HepG2 (cell line): ENCODE measurements at regions not wholly inside any gene's neighbourhood (a gene's known extent, or its start where the extent isn't known, plus 50 kb on each side); places are given as distances from the start of the nearest gene placed in this dataset.

Experiments used
- EP300 ChIP-seq, 3 experiments: sonication (generic) in 1 of 3; formaldehyde crosslinking in 1 of 3; IDR thresholded peaks; 2 replicates each; pipeline versions ENCODE4 v1.5.1 to v1.6.1; 2011 to 2020; ENCODE audit warnings: low read depth in 2 of 3, low read length in 2 of 3, borderline replicate concordance in 1 of 3, improper control_type of control experiment in 1 of 3, mild to moderate bottlenecking in 1 of 3, missing genetic modification reagents in 1 of 3, moderate library complexity in 1 of 3
- POLR2A ChIP-seq, 2 experiments: IDR thresholded peaks; 2 replicates each; pipeline ENCODE4 v1.6.1; 2011; ENCODE audit warnings: low read depth in 2 of 2, low read length in 2 of 2, mild to moderate bottlenecking in 1 of 2, moderate library complexity in 1 of 2; ENCODE audit not compliant: insufficient read depth in 1 of 2
- SIN3A ChIP-seq: IDR thresholded peaks from 2 replicates; pipeline ENCODE4 v1.6.1; 2011; ENCODE audit warnings: low read depth, mild to moderate bottlenecking, control low read depth, low read length, borderline replicate concordance
- SMC3 ChIP-seq: IDR thresholded peaks from 2 replicates; pipeline ENCODE4 v1.6.1; 2011; ENCODE audit warnings: low read length, improper control_type of control experiment
- TOPORS ChIP-seq: sonication (generic); formaldehyde crosslinking; IDR thresholded peaks from 2 replicates; pipeline ENCODE4 v1.8.0; 2023; ENCODE audit warnings: mild to moderate bottlenecking, missing genetic modification reagents
- ZBTB3 ChIP-seq: sonication (generic); formaldehyde crosslinking; IDR thresholded peaks from 2 replicates; pipeline ENCODE4 v1.4.0; 2020; ENCODE audit warnings: low read depth, mild to moderate bottlenecking, moderate library complexity, missing genetic modification reagents, borderline replicate concordance
- ZNF205 ChIP-seq: IDR thresholded peaks from 2 replicates; pipeline ENCODE4 v1.6.1; 2018; ENCODE audit warnings: missing biosample characterization, missing genetic modification reagents
- ZNF24 ChIP-seq: fragments of 450-650 bp; IDR thresholded peaks from 2 replicates; pipeline ENCODE4 v1.6.1; 2017; ENCODE audit warnings: antibody characterized with exemption, mild to moderate bottlenecking
- ZNF251 ChIP-seq: sonication (generic); formaldehyde crosslinking; IDR thresholded peaks from 2 replicates; pipeline ENCODE4 v1.9.0; 2021; ENCODE audit warnings: mild to moderate bottlenecking, missing genetic modification reagents
- ZNF556 ChIP-seq: sonication (generic); formaldehyde crosslinking; IDR thresholded peaks from 2 replicates; pipeline ENCODE4 v1.4.0; 2020; ENCODE audit warnings: mild to moderate bottlenecking, missing genetic modification reagents, borderline replicate concordance
- TF ChIP-seq, protein P1 (sequence below): sonication (generic); formaldehyde crosslinking; IDR thresholded peaks from 2 replicates; pipeline ENCODE4 v1.4.0; 2020; ENCODE audit warnings: missing genetic modification reagents
- TF ChIP-seq, protein P2 (sequence below): sonication (generic); formaldehyde crosslinking; IDR thresholded peaks from 2 replicates; pipeline ENCODE4 v1.5.0; 2020; ENCODE audit warnings: mild to moderate bottlenecking, missing genetic modification reagents, moderate library complexity

DNA sequence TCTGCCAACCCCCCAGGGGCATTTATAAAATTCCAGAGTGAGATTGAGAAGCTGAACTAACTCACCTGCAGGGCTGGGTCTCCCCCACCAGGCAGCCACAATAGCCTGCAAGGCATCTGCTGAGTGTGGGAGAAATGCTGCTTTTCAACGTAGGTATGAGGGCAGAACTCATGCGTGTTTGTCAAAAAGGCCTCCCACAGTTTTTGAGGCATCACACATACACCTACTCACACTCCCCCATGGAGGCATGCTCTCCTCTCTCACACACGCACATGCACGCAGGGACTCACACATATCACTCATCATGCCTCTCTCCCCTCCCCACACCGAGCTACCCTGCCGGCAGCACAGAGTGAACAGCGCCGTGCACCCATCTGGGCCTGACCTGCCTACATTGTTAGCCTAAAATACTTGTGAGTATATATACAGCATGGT, 390.5 kb downstream of the FGF9 start:
- no peak for TF ChIP-seq ZNF205 (CRISPR knock-in tag)
- no peak for TF ChIP-seq ZNF251 (CRISPR knock-in tag)
- TF ChIP-seq, protein P1, sequence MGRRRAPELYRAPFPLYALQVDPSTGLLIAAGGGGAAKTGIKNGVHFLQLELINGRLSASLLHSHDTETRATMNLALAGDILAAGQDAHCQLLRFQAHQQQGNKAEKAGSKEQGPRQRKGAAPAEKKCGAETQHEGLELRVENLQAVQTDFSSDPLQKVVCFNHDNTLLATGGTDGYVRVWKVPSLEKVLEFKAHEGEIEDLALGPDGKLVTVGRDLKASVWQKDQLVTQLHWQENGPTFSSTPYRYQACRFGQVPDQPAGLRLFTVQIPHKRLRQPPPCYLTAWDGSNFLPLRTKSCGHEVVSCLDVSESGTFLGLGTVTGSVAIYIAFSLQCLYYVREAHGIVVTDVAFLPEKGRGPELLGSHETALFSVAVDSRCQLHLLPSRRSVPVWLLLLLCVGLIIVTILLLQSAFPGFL: no peak
- TF ChIP-seq ZNF24: no peak
- no peak for TF ChIP-seq SMC3
- no peak for TF ChIP-seq POLR2A (IDR thresholded peaks at IDR 0.05; ENCODE audit: insufficient read depth in 1 of 2, low read depth in 2 of 2, low read length in 2 of 2)
- TF ChIP-seq TOPORS (CRISPR knock-in tag): no peak
- TF ChIP-seq EP300 (IDR thresholded peaks at IDR 0.05; ENCODE audit: low read depth in 2 of 2, low read length in 2 of 2): no peak
- TF ChIP-seq EP300 (CRISPR knock-in tag; IDR thresholded peaks at IDR 0.05; ENCODE audit: borderline replicate concordance): no peak
- TF ChIP-seq, protein P2, sequence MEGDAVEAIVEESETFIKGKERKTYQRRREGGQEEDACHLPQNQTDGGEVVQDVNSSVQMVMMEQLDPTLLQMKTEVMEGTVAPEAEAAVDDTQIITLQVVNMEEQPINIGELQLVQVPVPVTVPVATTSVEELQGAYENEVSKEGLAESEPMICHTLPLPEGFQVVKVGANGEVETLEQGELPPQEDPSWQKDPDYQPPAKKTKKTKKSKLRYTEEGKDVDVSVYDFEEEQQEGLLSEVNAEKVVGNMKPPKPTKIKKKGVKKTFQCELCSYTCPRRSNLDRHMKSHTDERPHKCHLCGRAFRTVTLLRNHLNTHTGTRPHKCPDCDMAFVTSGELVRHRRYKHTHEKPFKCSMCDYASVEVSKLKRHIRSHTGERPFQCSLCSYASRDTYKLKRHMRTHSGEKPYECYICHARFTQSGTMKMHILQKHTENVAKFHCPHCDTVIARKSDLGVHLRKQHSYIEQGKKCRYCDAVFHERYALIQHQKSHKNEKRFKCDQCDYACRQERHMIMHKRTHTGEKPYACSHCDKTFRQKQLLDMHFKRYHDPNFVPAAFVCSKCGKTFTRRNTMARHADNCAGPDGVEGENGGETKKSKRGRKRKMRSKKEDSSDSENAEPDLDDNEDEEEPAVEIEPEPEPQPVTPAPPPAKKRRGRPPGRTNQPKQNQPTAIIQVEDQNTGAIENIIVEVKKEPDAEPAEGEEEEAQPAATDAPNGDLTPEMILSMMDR (CRISPR knock-in tag): no peak
- no peak for TF ChIP-seq ZBTB3 (CRISPR knock-in tag)
- no peak for TF ChIP-seq SIN3A
- TF ChIP-seq ZNF556: no peak
